A549 (cell line): ENCODE measurements at regions not wholly inside any gene's neighbourhood (a gene's known extent, or its start where the extent isn't known, plus 50 kb on each side); places are given as distances from the start of the nearest gene placed in this dataset.

Source experiments
- ATAC-seq, 2 experiments: fragments of 200-7000 bp in 1 of 2; fragments of >200 bp in 1 of 2; cut with Nextera tagmentation in 1 of 2; cut with Tn5 transposase in 1 of 2; 3 replicates each; pipeline versions ENCODE4 v1.8.0 to v1.9.1; 2018 to 2020; ENCODE audit warnings: mild to moderate bottlenecking in 1 of 2, moderate library complexity in 1 of 2
- CTCF ChIA-PET: fragments of 300-600 bp; sonication (Branson Sonifier 250); formaldehyde crosslinking; extraction: SDS; loops from one replicate; lab custom pipeline; 2021; ENCODE audit warnings: antibody characterized with exemption, inconsistent platforms; lab: Yijun Ruan, JAX
- POLR2A ChIA-PET: fragments of 350-600 bp; formaldehyde crosslinking; extraction: SDS; loops from one replicate; lab custom pipeline; 2021; ENCODE audit warnings: antibody characterized with exemption, inconsistent platforms; lab: Yijun Ruan, JAX
- DNase-seq, 2 experiments: peaks; one replicate each; pipeline versions ENCODE4 v3.0.0 to v3.0.0-alpha.2; 2011 to 2016; ENCODE audit warnings: low read depth in 1 of 2, low spot score in 1 of 2
- FAIRE-seq: peaks from 2 replicates; lab custom pipeline; 2011; peaks lifted over from hg19 to GRCh38; lab: Jason Lieb, UNC
- H3K27ac ChIP-seq, 2 experiments: fragments of >200 bp; sonication (Bioruptor Twin); formaldehyde crosslinking; 3 replicates each; pipeline ENCODE4 v1.5.1; 2016 to 2017
- H3K4me1 ChIP-seq: fragments of >200 bp; sonication (Bioruptor Twin); formaldehyde crosslinking; 3 replicates; pipeline ENCODE4 v1.6.1; 2016
- H3K4me2 ChIP-seq: fragments of >200 bp; sonication (Bioruptor Twin); formaldehyde crosslinking; 3 replicates; pipeline ENCODE4 v1.6.1; 2016
- H3K4me3 ChIP-seq: fragments of >200 bp; sonication (Bioruptor Twin); formaldehyde crosslinking; 3 replicates; pipeline ENCODE4 v1.5.1; 2016
- H3K9me3 ChIP-seq: fragments of >200 bp; sonication (Bioruptor Twin); formaldehyde crosslinking; 3 replicates; pipeline ENCODE4 v1.6.1; 2016
- BHLHE40 ChIP-seq: IDR thresholded peaks from 2 replicates; pipeline ENCODE4 v1.6.1; 2012; ENCODE audit warnings: low read depth, low read length, inconsistent platforms
- CBX8 ChIP-seq: fragments of 200-600 bp; sonication (generic); IDR thresholded peaks from 2 replicates; pipeline ENCODE4 v1.6.1; 2016
- CHD4 ChIP-seq: fragments of 200-600 bp; sonication (generic); IDR thresholded peaks from 2 replicates; pipeline ENCODE4 v1.6.1; 2016; ENCODE audit warnings: antibody characterized with exemption, mild to moderate bottlenecking, borderline replicate concordance
- EHF ChIP-seq: fragments of 250-450 bp; sonication (Bioruptor Pico); IDR thresholded peaks from 2 replicates; pipeline ENCODE4 v1.5.0; 2020; ENCODE audit warnings: mild to moderate bottlenecking
- HDAC2 ChIP-seq: fragments of 200-600 bp; sonication (generic); IDR thresholded peaks from 2 replicates; pipeline ENCODE4 v1.6.1; 2016
- HEYL ChIP-seq: fragments of 250-450 bp; sonication (Bioruptor Pico); IDR thresholded peaks from 2 replicates; pipeline ENCODE4 v1.8.0; 2021; ENCODE audit warnings: mild to moderate bottlenecking, moderate library complexity
- HOXB5 ChIP-seq: fragments of 250-450 bp; sonication (Bioruptor Pico); IDR thresholded peaks from 2 replicates; pipeline ENCODE4 v1.5.0; 2020; ENCODE audit warnings: mild to moderate bottlenecking, moderate library complexity
- MAFK ChIP-seq: fragments of 450-650 bp; IDR thresholded peaks from 2 replicates; pipeline ENCODE4 v1.6.1; 2014; ENCODE audit not compliant: partially characterized antibody
- NPAS2 ChIP-seq: fragments of 250-450 bp; sonication (Bioruptor Pico); IDR thresholded peaks from 2 replicates; pipeline ENCODE4 v1.8.0; 2022; ENCODE audit warnings: mild to moderate bottlenecking, moderate library complexity, borderline replicate concordance
- POLR2A ChIP-seq: IDR thresholded peaks from 2 replicates; pipeline ENCODE4 v1.6.1; 2012; ENCODE audit warnings: mild to moderate bottlenecking, low read length
- TFCP2L1 ChIP-seq: fragments of 250-450 bp; sonication (Bioruptor Pico); IDR thresholded peaks from 2 replicates; pipeline ENCODE4 v1.5.0; 2021; ENCODE audit warnings: mild to moderate bottlenecking
- TP53 ChIP-seq: fragments of 250-450 bp; sonication (Bioruptor Pico); IDR thresholded peaks from 2 replicates; pipeline ENCODE4 v1.5.0; 2021; ENCODE audit warnings: mild to moderate bottlenecking, moderate library complexity
- USF2 ChIP-seq: fragments of 450-650 bp; IDR thresholded peaks from 2 replicates; pipeline ENCODE4 v1.6.1; 2014; ENCODE audit warnings: antibody characterized with exemption
- ZC3H11A ChIP-seq: fragments of 450-650 bp; IDR thresholded peaks from 2 replicates; pipeline ENCODE4 v1.6.1; 2014; ENCODE audit warnings: antibody characterized with exemption, mild to moderate bottlenecking
- ZFP36 ChIP-seq: fragments of 450-650 bp; IDR thresholded peaks from 2 replicates; pipeline ENCODE4 v1.6.1; 2014; ENCODE audit warnings: borderline replicate concordance; ENCODE audit not compliant: partially characterized antibody
- WGBS: methylation state at CpG from one replicate; pipeline ENCODE4 v1.1.6; 2017; ENCODE audit errors: missing lambda C conversion rate; 5-methylcytosine and 5-hydroxymethylcytosine counted together
- TF ChIP-seq, protein P1 (sequence below): IDR thresholded peaks from 2 replicates; pipeline ENCODE4 v1.6.1; 2012
- TF ChIP-seq, protein P2 (sequence below): fragments of >200 bp; sonication (Bioruptor Twin); formaldehyde crosslinking; IDR thresholded peaks from 3 replicates; pipeline ENCODE4 v1.5.1; 2016

DNA sequence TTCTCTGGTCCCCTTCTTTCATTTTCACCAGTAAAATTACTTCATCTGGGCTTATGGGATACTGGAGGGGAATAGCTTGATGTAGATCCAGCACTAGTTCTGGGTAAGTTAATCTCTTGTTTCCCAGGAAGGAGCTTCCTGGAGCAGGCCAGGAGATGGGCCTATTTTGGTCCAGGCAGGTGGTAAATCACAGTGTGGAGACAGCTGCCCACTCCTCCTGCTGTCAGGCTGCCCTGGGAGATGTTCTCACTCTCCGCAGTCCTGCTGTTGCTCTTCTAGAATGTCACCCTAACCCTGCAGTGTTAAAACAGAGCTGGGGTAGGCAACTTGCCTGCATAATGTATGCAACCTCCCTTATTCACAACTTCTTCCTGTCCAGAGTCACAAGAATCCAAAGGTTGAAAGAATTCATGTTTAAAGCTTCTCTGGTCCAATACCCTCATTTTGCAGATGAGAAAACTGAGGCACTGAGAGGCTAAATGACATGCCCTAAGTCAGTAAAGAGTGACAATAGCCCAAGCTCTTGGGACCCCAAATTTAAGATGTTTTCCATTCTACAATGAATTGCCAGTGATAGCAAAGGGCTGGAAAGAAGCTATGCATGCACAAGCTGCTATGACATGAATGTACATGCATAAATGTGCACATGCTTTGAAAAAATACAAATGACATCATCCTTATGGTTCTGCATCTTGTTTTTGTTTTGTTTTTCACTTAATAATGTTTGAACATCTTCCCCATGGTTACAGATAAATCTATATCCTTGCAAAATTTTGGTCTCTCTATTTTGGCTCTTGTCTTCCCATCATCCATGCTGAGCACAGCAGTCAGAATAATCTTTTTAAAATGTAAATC is 71.8 kb upstream of the ADRA1B start:
- Histone ChIP-seq H3K27ac (no peak overlapping the region), H3K4me2 (no peak overlapping the region), H3K4me3 (no peak overlapping the region), H3K9me3 (no peaks in the 10 kb centered on the region), H3K4me1 (peaks cover 5% of the 10 kb centered on the region)
- 91% methylated on average over 1 of the region's 1 CpG for WGBS
- POLR2A ChIA-PET, result no interaction called here
- CTCF ChIA-PET, result interaction anchor here (0.7 to 1.3 kb wide), 2 partner anchors 18 to 23 kb away, joined by 3 read pairs; no protein-coding TSS in a partner anchor
- TF ChIP-seq CHD4 (no peak), TP53 (CRISPR knock-in tag) (no peak), BHLHE40 (no peak), TFCP2L1 (CRISPR knock-in tag) (no peak), EHF (CRISPR knock-in tag) (no peak)
- no peak for ATAC-seq
- FAIRE-seq, result no peak
- DNase-seq, result no peak

DNA sequence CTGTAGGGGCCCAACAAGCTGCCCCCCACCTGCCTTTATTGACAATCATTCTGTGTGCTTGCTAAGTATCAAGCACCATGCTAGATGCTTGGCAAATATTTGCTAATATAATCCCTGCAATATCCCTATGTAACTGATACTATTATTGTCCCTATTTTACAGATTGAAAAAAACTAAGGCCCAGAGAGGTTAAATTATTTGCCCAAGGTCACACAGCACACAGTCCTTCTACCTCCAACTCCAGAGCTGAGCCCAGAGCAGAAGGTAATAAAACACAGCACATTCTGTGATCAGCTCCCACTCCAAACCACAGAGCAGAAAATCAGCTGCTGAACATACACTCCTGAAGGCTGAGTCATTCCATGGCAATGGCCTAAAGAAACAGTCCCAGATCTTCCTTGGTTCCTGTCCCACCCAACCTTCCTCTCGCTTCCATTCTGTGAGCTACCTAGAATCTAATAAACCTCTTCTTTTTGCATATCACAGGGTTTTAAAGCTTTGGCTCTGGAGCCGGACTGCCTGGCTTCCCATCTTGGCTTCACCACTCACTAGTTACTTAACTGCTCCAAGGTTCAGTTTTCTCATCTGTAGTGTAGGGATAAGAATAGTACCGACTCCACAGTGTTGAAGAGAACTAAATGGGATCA is 66.7 kb upstream of the ADRA1B start:
- 81% methylated on average over 3 of the region's 3 CpGs for WGBS
- ChIA-PET CTCF (interaction anchor here (1.3 kb wide), 1 partner anchor 9 kb away, joined by 3 read pairs; no protein-coding TSS in a partner anchor), POLR2A (no interaction called here)
- FAIRE-seq (no peak), DNase-seq (no peak), ATAC-seq (peak; percentile 45 to 70; a peak in 4 of 6 replicates)
- Histone ChIP-seq H3K9me3 (no peaks in the 10 kb centered on the region), H3K4me2 (peak overlapping the region; percentile 32; the same call in 2 of the 3 replicates), H3K27ac (peak overlapping the region; percentile 37 to 44; a peak in 5 of 6 replicates), H3K4me3 (no peak overlapping the region), H3K4me1 (peaks cover 16% of the 10 kb centered on the region)
- TF ChIP-seq ZFP36, result peak; percentile 50
- TF ChIP-seq USF2, result no peak

- Histone ChIP-seq H3K4me3 (no peak overlapping the region), H3K4me2 (peak overlapping the region; percentile 32; the same call in 2 of the 3 replicates), H3K27ac (peak overlapping the region; percentile 7 to 37; a peak in 5 of 6 replicates), H3K4me1 (peaks cover 22% of the 10 kb centered on the region), H3K9me3 (no peaks in the 10 kb centered on the region)
- 82% methylated on average over 6 of the region's 6 CpGs for WGBS
- FAIRE-seq (no peak), DNase-seq (no peak), ATAC-seq (peak; percentile 31 to 36; a peak in 2 of 6 replicates)
- CTCF ChIA-PET, result interaction anchor here (1.3 kb wide), 1 partner anchor 9 kb away, joined by 3 read pairs; no protein-coding TSS in a partner anchor
- POLR2A ChIA-PET, result no interaction called here
- TF ChIP-seq, protein P1, sequence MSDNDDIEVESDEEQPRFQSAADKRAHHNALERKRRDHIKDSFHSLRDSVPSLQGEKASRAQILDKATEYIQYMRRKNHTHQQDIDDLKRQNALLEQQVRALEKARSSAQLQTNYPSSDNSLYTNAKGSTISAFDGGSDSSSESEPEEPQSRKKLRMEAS, result no peak
- TF ChIP-seq CBX8, result no peak
- no peak for TF ChIP-seq MAFK
- TF ChIP-seq ZC3H11A, result no peak
- TF ChIP-seq HEYL, result no peak
- no peak for TF ChIP-seq BHLHE40
Observed at GRCh38 chr5:159850160-159850559, 66.1 kb upstream of the ADRA1B start.

DNA sequence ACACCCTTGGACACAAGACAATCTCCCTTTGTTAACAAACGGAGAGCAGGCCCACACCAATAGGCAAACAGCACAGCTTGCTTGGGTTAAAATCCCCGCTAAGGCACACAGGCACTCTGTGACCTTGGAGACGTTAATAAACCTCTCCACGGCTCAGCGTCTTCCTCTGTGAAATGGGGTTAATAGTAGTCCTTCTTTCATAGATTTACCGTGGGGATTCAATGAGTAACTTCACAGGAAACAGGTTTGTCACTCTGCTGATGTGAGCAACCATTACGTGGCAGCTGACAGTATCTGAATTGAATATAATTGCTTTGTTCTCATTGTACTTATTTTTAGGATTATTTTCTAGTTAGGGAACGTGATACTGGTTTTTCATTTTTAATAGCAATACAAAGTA is 65.2 kb upstream of the ADRA1B start:
- TF ChIP-seq POLR2A (no peak), HOXB5 (no peak), HDAC2 (no peak), NPAS2 (no peak), USF2 (no peak)
- TF ChIP-seq, protein P2, sequence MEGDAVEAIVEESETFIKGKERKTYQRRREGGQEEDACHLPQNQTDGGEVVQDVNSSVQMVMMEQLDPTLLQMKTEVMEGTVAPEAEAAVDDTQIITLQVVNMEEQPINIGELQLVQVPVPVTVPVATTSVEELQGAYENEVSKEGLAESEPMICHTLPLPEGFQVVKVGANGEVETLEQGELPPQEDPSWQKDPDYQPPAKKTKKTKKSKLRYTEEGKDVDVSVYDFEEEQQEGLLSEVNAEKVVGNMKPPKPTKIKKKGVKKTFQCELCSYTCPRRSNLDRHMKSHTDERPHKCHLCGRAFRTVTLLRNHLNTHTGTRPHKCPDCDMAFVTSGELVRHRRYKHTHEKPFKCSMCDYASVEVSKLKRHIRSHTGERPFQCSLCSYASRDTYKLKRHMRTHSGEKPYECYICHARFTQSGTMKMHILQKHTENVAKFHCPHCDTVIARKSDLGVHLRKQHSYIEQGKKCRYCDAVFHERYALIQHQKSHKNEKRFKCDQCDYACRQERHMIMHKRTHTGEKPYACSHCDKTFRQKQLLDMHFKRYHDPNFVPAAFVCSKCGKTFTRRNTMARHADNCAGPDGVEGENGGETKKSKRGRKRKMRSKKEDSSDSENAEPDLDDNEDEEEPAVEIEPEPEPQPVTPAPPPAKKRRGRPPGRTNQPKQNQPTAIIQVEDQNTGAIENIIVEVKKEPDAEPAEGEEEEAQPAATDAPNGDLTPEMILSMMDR, result no peak
- TF ChIP-seq, all 56 proteins: peak for 0
- no peaks in the 10 kb centered on the region for H3K9me3 ChIP-seq
- CTCF ChIA-PET, result no interaction called here
- FAIRE-seq (no peak), ATAC-seq (no peak), DNase-seq (no peak)
- H3K27ac ChIP-seq, result peak overlapping the region; percentile 7 to 16; a peak in 2 of 6 replicates
- POLR2A ChIA-PET, result no interaction called here
- no peak overlapping the region for H3K4me2 ChIP-seq
- WGBS, result 77% methylated on average over 8 of the region's 8 CpGs
- no peak overlapping the region for H3K4me3 ChIP-seq
- H3K4me1 ChIP-seq, result peaks cover 23% of the 10 kb centered on the region
